Glutamatergic neuron (in vitro differentiated cells): ENCODE measurements at regions not wholly inside any gene's neighbourhood (a gene's known extent, or its start where the extent isn't known, plus 50 kb on each side); places are given as distances from the start of the nearest gene placed in this dataset.

Experiments used
- DNase-seq: peaks from one replicate; pipeline ENCODE4 v3.0.0; 2022
- H3K27ac Mint-ChIP-seq: one replicate; pipeline ENCODE4 v1.8.0; 2020; ENCODE audit warnings: mild to moderate bottlenecking, mixed read lengths, inconsistent platforms; ENCODE audit not compliant: unreplicated experiment
- H3K27me3 Mint-ChIP-seq: one replicate; pipeline ENCODE4 v1.8.0; 2020; ENCODE audit warnings: mild to moderate bottlenecking, moderate library complexity, mixed read lengths, inconsistent platforms; ENCODE audit not compliant: unreplicated experiment
- H3K36me3 Mint-ChIP-seq: one replicate; pipeline ENCODE4 v1.8.0; 2020; ENCODE audit warnings: mild to moderate bottlenecking, mixed read lengths, inconsistent platforms; ENCODE audit not compliant: unreplicated experiment
- H3K4me1 Mint-ChIP-seq: one replicate; pipeline ENCODE4 v1.8.0; 2020; ENCODE audit warnings: mild to moderate bottlenecking, low read depth, mixed read lengths, inconsistent platforms; ENCODE audit not compliant: unreplicated experiment
- H3K4me3 Mint-ChIP-seq: one replicate; pipeline ENCODE4 v1.8.0; 2020; ENCODE audit warnings: mild to moderate bottlenecking, mixed read lengths, inconsistent platforms; ENCODE audit not compliant: unreplicated experiment
- H3K9me3 Mint-ChIP-seq: one replicate; pipeline ENCODE4 v1.8.0; 2020; ENCODE audit warnings: mild to moderate bottlenecking, moderate library complexity, mixed read lengths, inconsistent platforms; ENCODE audit not compliant: unreplicated experiment
- TF ChIP-seq, protein P1 (sequence below): fragments of 200-600 bp; sonication (generic); IDR thresholded peaks from one replicate; pipeline ENCODE4 v1.5.0; 2021; ENCODE audit not compliant: partially characterized antibody, unreplicated experiment

DNA sequence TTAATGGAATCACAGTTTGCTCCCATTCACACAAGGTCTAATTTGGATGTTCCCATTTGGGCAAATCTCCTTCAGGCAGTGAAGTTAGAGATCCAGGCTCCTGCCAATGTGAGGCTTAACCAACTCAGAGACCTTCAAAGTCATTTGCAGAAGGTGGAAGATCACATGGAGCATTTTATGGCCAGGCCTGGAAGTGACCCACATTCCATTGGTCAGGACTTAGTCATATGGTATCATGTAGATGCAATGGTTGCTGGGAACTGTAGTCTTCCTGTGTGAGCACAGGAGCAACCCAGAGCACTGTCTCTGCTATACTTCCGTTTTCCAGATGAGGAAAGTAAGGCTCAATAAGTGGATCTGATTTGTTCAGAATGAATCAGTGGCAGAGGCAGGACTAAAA is 292.7 kb upstream of the SMARCA2 start:
- no peak overlapping the region for H3K4me3 Mint-ChIP-seq
- no peaks in the 10 kb centered on the region for H3K9me3 Mint-ChIP-seq
- no peaks in the 10 kb centered on the region for H3K4me1 Mint-ChIP-seq
- peaks cover 5% of the 10 kb centered on the region for H3K36me3 Mint-ChIP-seq
- no peaks in the 10 kb centered on the region for H3K27me3 Mint-ChIP-seq
- TF ChIP-seq, protein P1, sequence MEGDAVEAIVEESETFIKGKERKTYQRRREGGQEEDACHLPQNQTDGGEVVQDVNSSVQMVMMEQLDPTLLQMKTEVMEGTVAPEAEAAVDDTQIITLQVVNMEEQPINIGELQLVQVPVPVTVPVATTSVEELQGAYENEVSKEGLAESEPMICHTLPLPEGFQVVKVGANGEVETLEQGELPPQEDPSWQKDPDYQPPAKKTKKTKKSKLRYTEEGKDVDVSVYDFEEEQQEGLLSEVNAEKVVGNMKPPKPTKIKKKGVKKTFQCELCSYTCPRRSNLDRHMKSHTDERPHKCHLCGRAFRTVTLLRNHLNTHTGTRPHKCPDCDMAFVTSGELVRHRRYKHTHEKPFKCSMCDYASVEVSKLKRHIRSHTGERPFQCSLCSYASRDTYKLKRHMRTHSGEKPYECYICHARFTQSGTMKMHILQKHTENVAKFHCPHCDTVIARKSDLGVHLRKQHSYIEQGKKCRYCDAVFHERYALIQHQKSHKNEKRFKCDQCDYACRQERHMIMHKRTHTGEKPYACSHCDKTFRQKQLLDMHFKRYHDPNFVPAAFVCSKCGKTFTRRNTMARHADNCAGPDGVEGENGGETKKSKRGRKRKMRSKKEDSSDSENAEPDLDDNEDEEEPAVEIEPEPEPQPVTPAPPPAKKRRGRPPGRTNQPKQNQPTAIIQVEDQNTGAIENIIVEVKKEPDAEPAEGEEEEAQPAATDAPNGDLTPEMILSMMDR: no peak
- no peak overlapping the region for H3K27ac Mint-ChIP-seq
- no peak for DNase-seq

DNA sequence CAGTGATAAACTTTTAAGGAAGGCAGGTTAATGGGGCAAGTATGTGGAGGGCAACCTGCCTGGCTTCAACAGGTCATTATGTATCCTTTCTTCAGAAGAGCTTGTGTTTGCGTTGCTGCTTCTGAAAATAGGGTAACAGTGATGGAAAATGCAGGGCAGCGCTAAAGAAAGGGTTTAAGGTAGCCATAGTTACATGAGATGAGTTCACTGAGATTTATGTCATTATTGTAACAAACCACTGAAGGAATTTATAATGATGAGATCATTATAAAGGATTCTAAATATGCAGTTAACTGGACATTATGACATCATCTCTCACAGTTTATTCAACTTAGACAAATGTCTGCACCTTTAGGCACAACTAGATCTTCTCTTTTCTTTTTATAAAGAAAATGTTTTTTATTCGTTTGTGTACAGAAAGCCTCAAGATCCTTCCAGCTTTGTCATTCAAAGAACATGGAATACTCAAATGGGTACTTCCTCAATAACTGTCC is 291.6 kb upstream of the SMARCA2 start:
- peaks cover 5% of the 10 kb centered on the region for H3K36me3 Mint-ChIP-seq

DNA sequence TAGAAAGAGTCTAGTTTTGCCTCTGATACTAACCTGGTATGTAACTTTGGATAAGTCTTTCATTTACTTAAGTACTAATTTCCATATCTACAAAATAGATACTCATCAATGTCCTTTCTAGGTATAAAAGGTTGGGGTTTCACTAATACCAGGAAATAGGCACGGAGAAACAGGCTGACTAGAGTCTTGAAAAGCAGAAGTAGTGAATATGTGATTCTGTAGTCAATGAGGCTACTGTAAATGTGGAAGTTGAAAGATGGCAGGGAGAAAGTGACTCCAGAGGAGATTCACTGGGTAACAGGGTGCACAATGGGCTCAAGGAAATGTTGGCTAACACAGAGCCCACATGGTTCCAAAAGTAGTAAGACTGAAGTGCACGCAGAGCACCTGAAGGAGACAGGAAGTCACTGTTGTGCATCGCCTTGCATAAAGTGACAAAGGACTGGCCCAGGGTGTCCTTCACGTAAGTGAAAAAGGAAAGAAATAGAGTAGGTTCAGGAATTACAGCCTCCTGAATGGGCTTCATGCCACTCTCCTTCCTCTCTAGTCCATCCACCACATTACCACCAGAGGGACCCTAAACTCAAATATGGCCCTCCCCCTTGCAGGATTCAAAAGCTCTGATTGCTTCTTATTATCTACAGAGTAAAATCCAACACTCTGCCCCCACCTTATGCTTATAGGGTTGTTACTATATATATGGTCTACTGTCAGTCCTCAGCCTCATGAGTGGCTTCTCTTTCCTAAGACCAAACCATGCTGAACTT is 288.0 kb upstream of the SMARCA2 start:
- no peaks in the 10 kb centered on the region for H3K9me3 Mint-ChIP-seq

More for the DNA sequence above, 291.6 kb upstream of the SMARCA2 start:
- Mint-ChIP-seq H3K27me3 (no peaks in the 10 kb centered on the region), H3K9me3 (no peaks in the 10 kb centered on the region), H3K4me1 (no peaks in the 10 kb centered on the region), H3K4me3 (no peak overlapping the region), H3K27ac (no peak overlapping the region)
- TF ChIP-seq, protein P1: no peak
- no peak for DNase-seq

DNA sequence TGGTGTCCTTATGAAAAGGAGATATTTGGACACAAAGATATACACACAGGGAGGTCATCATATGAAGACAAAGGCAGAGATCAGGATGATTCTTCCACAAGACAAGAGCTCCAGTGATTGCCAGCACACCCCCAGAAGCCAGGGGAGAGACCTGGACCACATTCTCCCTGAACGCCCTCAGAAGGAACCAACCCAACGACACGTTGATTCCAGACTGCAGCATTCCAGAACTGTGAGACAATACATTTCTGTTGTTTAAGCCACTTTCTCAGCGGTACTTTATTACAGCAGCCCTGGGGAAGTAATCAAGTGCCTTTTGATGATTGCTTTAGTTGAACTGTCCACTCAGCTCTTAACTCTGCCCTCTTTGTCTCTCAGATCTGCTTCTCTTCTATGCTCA is 285.5 kb upstream of the SMARCA2 start:
- Mint-ChIP-seq H3K27me3 (no peaks in the 10 kb centered on the region), H3K27ac (no peak overlapping the region), H3K36me3 (no peaks in the 10 kb centered on the region), H3K9me3 (no peaks in the 10 kb centered on the region), H3K4me3 (no peak overlapping the region), H3K4me1 (no peaks in the 10 kb centered on the region)
- DNase-seq: no peak
- TF ChIP-seq, protein P1: no peak

More for the DNA sequence above, 288.0 kb upstream of the SMARCA2 start:
- H3K27ac Mint-ChIP-seq: no peak overlapping the region
- no peak for DNase-seq
- no peaks in the 10 kb centered on the region for H3K36me3 Mint-ChIP-seq
- H3K4me1 Mint-ChIP-seq: no peaks in the 10 kb centered on the region
- H3K27me3 Mint-ChIP-seq: no peaks in the 10 kb centered on the region
- TF ChIP-seq, protein P1: peak; percentile 33
- H3K4me3 Mint-ChIP-seq: no peak overlapping the region

DNA sequence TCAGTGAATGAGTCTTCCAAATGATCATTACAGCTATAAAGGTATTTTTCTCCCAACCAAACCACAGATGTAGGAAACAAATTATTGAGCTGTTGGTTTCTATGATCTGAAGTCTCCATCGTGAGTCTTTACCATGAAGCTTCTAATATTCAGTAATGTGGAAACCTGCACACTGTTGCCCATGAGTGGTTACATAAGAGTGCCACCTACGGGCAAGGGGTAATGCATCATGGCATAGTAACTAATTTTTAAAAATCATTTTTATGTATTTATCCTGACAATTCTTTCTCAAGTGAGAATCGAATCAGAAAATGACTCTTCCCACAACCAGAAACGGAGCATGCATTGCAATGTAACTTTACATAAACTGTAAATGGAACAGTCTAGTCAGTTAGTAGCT is 282.5 kb upstream of the SMARCA2 start:
- TF ChIP-seq, protein P1: no peak
- H3K27me3 Mint-ChIP-seq: peaks cover 3% of the 10 kb centered on the region
- H3K36me3 Mint-ChIP-seq: no peaks in the 10 kb centered on the region
- peaks cover 2% of the 10 kb centered on the region for H3K9me3 Mint-ChIP-seq
- DNase-seq: no peak
- H3K27ac Mint-ChIP-seq: no peak overlapping the region
- no peak overlapping the region for H3K4me3 Mint-ChIP-seq
- peaks cover 11% of the 10 kb centered on the region for H3K4me1 Mint-ChIP-seq
